Gastrocnemius medialis (tissue), 4 donors: ENCODE measurements at regions not wholly inside any gene's neighbourhood (a gene's known extent, or its start where the extent isn't known, plus 50 kb on each side); places are given as distances from the start of the nearest gene placed in this dataset.

ENCODE experiments used
- CTCF ChIP-seq, 5 experiments: fragments of 450-650 bp in 3 of 5; fragments of 200-600 bp in 2 of 5; sonication (generic) in 2 of 5; IDR thresholded peaks in 4 of 5; conservative IDR thresholded peaks in 1 of 5; 1 replicate in 4 of 5; 2 replicates in 1 of 5; pipeline ENCODE4 v1.5.1; 2016 to 2019; ENCODE audit warnings: antibody characterized with exemption in 5 of 5, mild to moderate bottlenecking in 3 of 5, moderate library complexity in 3 of 5
- POLR2A ChIP-seq, 2 donors: fragments of 450-650 bp; IDR thresholded peaks; one replicate each; pipeline ENCODE4 v1.6.1; 2017; ENCODE audit warnings: antibody characterized with exemption in 2 of 2, mild to moderate bottlenecking in 2 of 2, moderate library complexity in 2 of 2

- TF ChIP-seq CTCF (IDR thresholded peaks at IDR 0.05 in 4 of 5, conservative IDR thresholded peaks at IDR 0.05 in 1 of 5) (no peak), POLR2A (IDR thresholded peaks at IDR 0.05) (no peak)
These were observed 1539.4 kb downstream of the EFNB2 start for GRCh38 chr13:104996022-104996421.
